ENCODE measurements at regions not wholly inside any gene's neighbourhood (a gene's known extent, or its start where the extent isn't known, plus 50 kb on each side); places are given as distances from the start of the nearest gene placed in this dataset.

DNA sequence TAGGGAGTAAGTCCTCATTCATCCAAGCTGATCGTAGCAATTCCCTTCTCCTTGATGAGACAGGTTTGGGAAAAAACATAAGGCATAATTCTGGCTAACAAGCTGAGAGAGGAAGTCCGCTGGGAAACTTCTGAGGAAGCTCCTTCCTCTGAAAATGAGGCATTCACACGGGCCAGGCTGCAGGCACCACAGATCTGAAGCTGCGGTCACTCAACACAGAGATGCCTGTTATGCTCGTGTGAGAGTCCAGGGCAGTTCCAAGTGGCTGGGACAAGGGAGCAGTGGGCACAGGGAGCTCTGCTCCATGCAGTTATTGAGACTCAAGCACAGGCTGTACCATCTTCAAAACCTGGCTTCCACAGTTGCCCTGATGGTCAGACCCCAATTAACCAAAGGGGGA, 200.9 kb upstream of the ID2 start:
- Histone ChIP-seq H3K4ac (ENCODE audit: low read depth, low read length) (no peak overlapping the region), H2BK20ac (ENCODE audit: low read depth, low read length, poor library complexity, severe bottlenecking) (no peak overlapping the region), H3K79me2 (ENCODE audit: insufficient read depth, low read length) (no peaks in the 10 kb centered on the region), H3K27ac (ENCODE audit: insufficient read length, low read depth, low read length) (no peak overlapping the region), H2AFZ (ENCODE audit: low read length) (no peak overlapping the region), H2AK5ac (ENCODE audit: insufficient read length, low read length) (no peak overlapping the region), H3K4me2 (ENCODE audit: insufficient read depth, insufficient read length, low read length) (no peak overlapping the region), H3T11ph (ENCODE audit: low read length) (no peak overlapping the region), H3K4me1 (ENCODE audit: insufficient read depth, low read length) (no peaks in the 10 kb centered on the region), H4K91ac (ENCODE audit: insufficient read length, low read depth, low read length) (no peak overlapping the region), H4K8ac (replicated peaks; ENCODE audit: insufficient read length, low read depth, low read length) (no peak overlapping the region), H3K14ac (ENCODE audit: insufficient read depth, low read length) (no peak overlapping the region), H3K23me2 (ENCODE audit: insufficient read length, low read depth, low read length, poor library complexity, severe bottlenecking) (no peaks in the 10 kb centered on the region), H3K56ac (ENCODE audit: insufficient read length, low read depth, low read length) (no peak overlapping the region), H2BK15ac (ENCODE audit: low read depth, low read length) (no peak overlapping the region), H3K9ac (ENCODE audit: extremely low read depth, insufficient read length, low read length) (no peak overlapping the region), H3K23ac (ENCODE audit: insufficient read length, low read depth, low read length) (no peak overlapping the region), H3K79me1 (ENCODE audit: insufficient read depth, low read depth, low read length, poor library complexity, severe bottlenecking) (no peaks in the 10 kb centered on the region), H2BK5ac (ENCODE audit: insufficient read length, low read length) (no peak overlapping the region), H4K20me1 (ENCODE audit: control insufficient read depth, insufficient read depth, insufficient read length) (no peaks in the 10 kb centered on the region), H2BK12ac (ENCODE audit: insufficient read length, low read depth, low read length) (no peak overlapping the region), H2BK120ac (ENCODE audit: low read depth, low read length, poor library complexity, severe bottlenecking) (no peak overlapping the region), H3K27me3 (ENCODE audit: insufficient read depth, low read length) (no peaks in the 10 kb centered on the region), H3K18ac (ENCODE audit: insufficient read length, low read depth, low read length) (no peak overlapping the region), H3K9me3 (ENCODE audit: control insufficient read depth, low read depth, low read length) (no peaks in the 10 kb centered on the region), H4K5ac (ENCODE audit: insufficient read length, low read depth, low read length) (no peak overlapping the region)
- H3K4me1 Mint-ChIP-seq: peaks cover 2 to 3% of the 10 kb centered on the region in 2 experiments; a peak in 2 of 4 replicates
- WGBS (ENCODE audit: extremely low coverage, insufficient read length, low lambda C conversion rate): no CpG with 5 or more reads among the region's 5 CpGs
- H3K4me3 Mint-ChIP-seq: no peak overlapping the region
- no peaks in the 10 kb centered on the region for H3K36me3 Mint-ChIP-seq (ENCODE audit: insufficient read depth in 1 of 3, low read depth in 3 of 3)
- no peak for DNase-seq
- H3K9me3 Mint-ChIP-seq: no peaks in the 10 kb centered on the region
- TF ChIP-seq, protein P1, sequence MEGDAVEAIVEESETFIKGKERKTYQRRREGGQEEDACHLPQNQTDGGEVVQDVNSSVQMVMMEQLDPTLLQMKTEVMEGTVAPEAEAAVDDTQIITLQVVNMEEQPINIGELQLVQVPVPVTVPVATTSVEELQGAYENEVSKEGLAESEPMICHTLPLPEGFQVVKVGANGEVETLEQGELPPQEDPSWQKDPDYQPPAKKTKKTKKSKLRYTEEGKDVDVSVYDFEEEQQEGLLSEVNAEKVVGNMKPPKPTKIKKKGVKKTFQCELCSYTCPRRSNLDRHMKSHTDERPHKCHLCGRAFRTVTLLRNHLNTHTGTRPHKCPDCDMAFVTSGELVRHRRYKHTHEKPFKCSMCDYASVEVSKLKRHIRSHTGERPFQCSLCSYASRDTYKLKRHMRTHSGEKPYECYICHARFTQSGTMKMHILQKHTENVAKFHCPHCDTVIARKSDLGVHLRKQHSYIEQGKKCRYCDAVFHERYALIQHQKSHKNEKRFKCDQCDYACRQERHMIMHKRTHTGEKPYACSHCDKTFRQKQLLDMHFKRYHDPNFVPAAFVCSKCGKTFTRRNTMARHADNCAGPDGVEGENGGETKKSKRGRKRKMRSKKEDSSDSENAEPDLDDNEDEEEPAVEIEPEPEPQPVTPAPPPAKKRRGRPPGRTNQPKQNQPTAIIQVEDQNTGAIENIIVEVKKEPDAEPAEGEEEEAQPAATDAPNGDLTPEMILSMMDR (conservative IDR thresholded peaks at IDR 0.05): no peak
- peaks cover 1% of the 10 kb centered on the region; the same call in 1 of the 2 replicates for H3K27me3 Mint-ChIP-seq (ENCODE audit: low read depth)
- no peak overlapping the region for H3K27ac Mint-ChIP-seq

All from H9 (cell line).